ENCODE measurements at regions not wholly inside any gene's neighbourhood (a gene's known extent, or its start where the extent isn't known, plus 50 kb on each side); places are given as distances from the start of the nearest gene placed in this dataset.

DNA sequence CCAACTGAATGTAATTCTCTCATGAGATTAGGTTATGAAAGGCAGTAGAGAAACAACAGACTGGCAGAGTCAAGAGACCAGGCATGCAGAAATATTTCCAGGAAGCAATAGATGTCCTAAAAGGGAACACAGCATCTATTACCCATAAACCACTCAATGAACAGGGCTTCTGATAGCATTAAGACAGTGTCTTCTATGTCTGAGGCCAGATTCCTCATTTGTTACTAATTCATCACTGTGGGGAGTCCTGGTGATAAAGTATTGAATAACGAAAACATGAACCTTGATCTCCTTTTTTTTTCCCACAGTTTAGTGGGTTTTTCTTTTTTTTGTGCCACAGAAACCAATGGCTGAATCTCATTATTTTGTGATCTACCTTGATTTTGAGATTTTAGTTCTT, 339.0 kb downstream of the METTL15 start:
- H3K27ac ChIP-seq (ENCODE audit: low read depth, low read length): no peak overlapping the region
- TF ChIP-seq, protein P1, sequence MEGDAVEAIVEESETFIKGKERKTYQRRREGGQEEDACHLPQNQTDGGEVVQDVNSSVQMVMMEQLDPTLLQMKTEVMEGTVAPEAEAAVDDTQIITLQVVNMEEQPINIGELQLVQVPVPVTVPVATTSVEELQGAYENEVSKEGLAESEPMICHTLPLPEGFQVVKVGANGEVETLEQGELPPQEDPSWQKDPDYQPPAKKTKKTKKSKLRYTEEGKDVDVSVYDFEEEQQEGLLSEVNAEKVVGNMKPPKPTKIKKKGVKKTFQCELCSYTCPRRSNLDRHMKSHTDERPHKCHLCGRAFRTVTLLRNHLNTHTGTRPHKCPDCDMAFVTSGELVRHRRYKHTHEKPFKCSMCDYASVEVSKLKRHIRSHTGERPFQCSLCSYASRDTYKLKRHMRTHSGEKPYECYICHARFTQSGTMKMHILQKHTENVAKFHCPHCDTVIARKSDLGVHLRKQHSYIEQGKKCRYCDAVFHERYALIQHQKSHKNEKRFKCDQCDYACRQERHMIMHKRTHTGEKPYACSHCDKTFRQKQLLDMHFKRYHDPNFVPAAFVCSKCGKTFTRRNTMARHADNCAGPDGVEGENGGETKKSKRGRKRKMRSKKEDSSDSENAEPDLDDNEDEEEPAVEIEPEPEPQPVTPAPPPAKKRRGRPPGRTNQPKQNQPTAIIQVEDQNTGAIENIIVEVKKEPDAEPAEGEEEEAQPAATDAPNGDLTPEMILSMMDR (IDR thresholded peaks at IDR 0.05; ENCODE audit: low read depth, low read length, poor library complexity, severe bottlenecking): no peak
- TF ChIP-seq EZH2phosphoT487 (IDR thresholded peaks at IDR 0.05; ENCODE audit: borderline replicate concordance, low read length): no peak
- H3K4me2 ChIP-seq (ENCODE audit: low read length): no peak overlapping the region
- no peaks in the 10 kb centered on the region for H3K9me3 ChIP-seq (ENCODE audit: control insufficient read depth, insufficient read depth, low read length)
- H3K4me1 ChIP-seq (ENCODE audit: control insufficient read depth, low read length): no peaks in the 10 kb centered on the region
- no peak overlapping the region for H3K4me3 ChIP-seq (ENCODE audit: low read length)
- H3K9me2 ChIP-seq (replicated peaks; ENCODE audit: control insufficient read depth, low read length): no peaks in the 10 kb centered on the region
- H3K27me3 ChIP-seq (ENCODE audit: control insufficient read depth, low read length): no peaks in the 10 kb centered on the region
- H3K36me3 ChIP-seq (ENCODE audit: control insufficient read depth, low read length): no peaks in the 10 kb centered on the region
- H3F3A ChIP-seq (ENCODE audit: control insufficient read depth, insufficient read depth): no peaks in the 10 kb centered on the region
- no peaks in the 10 kb centered on the region for H4K20me1 ChIP-seq (ENCODE audit: control insufficient read depth, insufficient read depth, low read depth, low read length)
- H3K79me2 ChIP-seq (ENCODE audit: control insufficient read depth, low read length): no peaks in the 10 kb centered on the region

DNA sequence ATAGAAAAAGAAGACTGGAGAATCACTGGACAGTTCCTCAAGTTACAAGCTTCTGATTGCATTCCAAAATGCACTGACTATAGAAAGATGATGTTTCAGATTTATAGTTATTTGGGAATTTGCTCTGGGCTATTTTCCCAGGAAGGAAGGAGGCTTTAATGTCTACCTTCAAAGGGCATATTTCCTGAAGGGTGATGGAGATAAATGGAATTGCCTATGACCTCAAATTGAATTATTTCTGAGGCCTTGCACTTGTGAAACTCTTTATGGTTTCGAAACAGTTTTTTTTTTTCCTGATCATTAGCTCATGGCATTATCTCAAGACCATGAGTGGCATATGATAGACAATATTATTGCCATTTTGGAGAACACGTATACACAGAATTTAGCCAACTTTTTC, 333.9 kb downstream of the METTL15 start:
- H3K27me3 ChIP-seq (ENCODE audit: control insufficient read depth, low read length): no peaks in the 10 kb centered on the region
- no peaks in the 10 kb centered on the region for H3F3A ChIP-seq (ENCODE audit: control insufficient read depth, insufficient read depth)
- H4K20me1 ChIP-seq (ENCODE audit: control insufficient read depth, insufficient read depth, low read depth, low read length): no peaks in the 10 kb centered on the region
- no peaks in the 10 kb centered on the region for H3K36me3 ChIP-seq (ENCODE audit: control insufficient read depth, low read length)
- no peaks in the 10 kb centered on the region for H3K4me1 ChIP-seq (ENCODE audit: control insufficient read depth, low read length)
- H3K4me2 ChIP-seq (ENCODE audit: low read length): no peak overlapping the region
- H3K27ac ChIP-seq (ENCODE audit: low read depth, low read length): no peak overlapping the region
- H3K4me3 ChIP-seq (ENCODE audit: low read length): no peak overlapping the region
- H3K79me2 ChIP-seq (ENCODE audit: control insufficient read depth, low read length): no peaks in the 10 kb centered on the region
- H3K9me3 ChIP-seq (ENCODE audit: control insufficient read depth, insufficient read depth, low read length): no peaks in the 10 kb centered on the region
- no peaks in the 10 kb centered on the region for H3K9me2 ChIP-seq (replicated peaks; ENCODE audit: control insufficient read depth, low read length)
- TF ChIP-seq, protein P1 (IDR thresholded peaks at IDR 0.05; ENCODE audit: low read depth, low read length, poor library complexity, severe bottlenecking): no peak
- TF ChIP-seq EZH2phosphoT487 (IDR thresholded peaks at IDR 0.05; ENCODE audit: borderline replicate concordance, low read length): no peak

DNA sequence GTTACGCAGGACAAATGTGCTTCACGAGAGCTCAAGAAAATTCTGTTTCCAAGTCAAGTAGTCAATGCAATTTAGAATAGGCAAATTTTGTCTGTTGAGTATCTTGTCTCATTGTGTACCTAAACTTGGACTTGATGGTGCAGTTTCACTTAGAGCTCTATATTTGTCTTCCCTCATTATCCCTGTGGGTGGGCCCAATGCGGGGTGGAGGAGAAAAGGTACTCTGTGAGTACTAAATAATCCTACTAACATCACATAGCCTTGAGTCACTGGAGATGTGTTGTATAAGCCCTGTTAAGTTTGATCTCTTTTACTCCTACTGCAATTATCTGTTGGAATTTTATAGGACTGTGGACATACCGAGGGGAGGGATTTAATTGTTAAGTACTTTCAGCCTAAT, 331.2 kb downstream of the METTL15 start:
- no peak overlapping the region for H3K4me2 ChIP-seq (ENCODE audit: low read length)

More for the DNA sequence above, 331.2 kb downstream of the METTL15 start:
- Histone ChIP-seq H3K36me3 (ENCODE audit: control insufficient read depth, low read length) (no peaks in the 10 kb centered on the region), H3K4me3 (ENCODE audit: low read length) (no peak overlapping the region), H4K20me1 (ENCODE audit: control insufficient read depth, insufficient read depth, low read depth, low read length) (no peaks in the 10 kb centered on the region), H3K4me1 (ENCODE audit: control insufficient read depth, low read length) (no peaks in the 10 kb centered on the region), H3K79me2 (ENCODE audit: control insufficient read depth, low read length) (no peaks in the 10 kb centered on the region), H3K27me3 (ENCODE audit: control insufficient read depth, low read length) (no peaks in the 10 kb centered on the region), H3F3A (ENCODE audit: control insufficient read depth, insufficient read depth) (no peaks in the 10 kb centered on the region), H3K9me3 (ENCODE audit: control insufficient read depth, insufficient read depth, low read length) (no peaks in the 10 kb centered on the region), H3K27ac (ENCODE audit: low read depth, low read length) (no peak overlapping the region), H3K9me2 (replicated peaks; ENCODE audit: control insufficient read depth, low read length) (no peaks in the 10 kb centered on the region)
- TF ChIP-seq, protein P1 (IDR thresholded peaks at IDR 0.05; ENCODE audit: low read depth, low read length, poor library complexity, severe bottlenecking): no peak
- no peak for TF ChIP-seq EZH2phosphoT487 (IDR thresholded peaks at IDR 0.05; ENCODE audit: borderline replicate concordance, low read length)

Measured in DOHH2 (cell line).